T47D (cell line): ENCODE measurements at regions not wholly inside any gene's neighbourhood (a gene's known extent, or its start where the extent isn't known, plus 50 kb on each side); places are given as distances from the start of the nearest gene placed in this dataset.

Experiments used
- DNase-seq, 2 experiments: peaks; one replicate each; pipeline versions ENCODE4 v3.0.0 to v3.0.0-alpha.2; 2011 to 2012; ENCODE audit warnings: low read depth in 1 of 2, low spot score in 1 of 2
- JUND ChIP-seq: IDR thresholded peaks from 2 replicates; pipeline ENCODE4 v1.6.1; 2012; ENCODE audit warnings: low read depth
- in situ Hi-C: cut with HindIII; loops from 2 replicates; pipeline ENCODE4 v1.10.0; 2016; ENCODE audit warnings: low sequenced_read_pairs, low pct_unique_long_range_greater_than_20kb

DNA sequence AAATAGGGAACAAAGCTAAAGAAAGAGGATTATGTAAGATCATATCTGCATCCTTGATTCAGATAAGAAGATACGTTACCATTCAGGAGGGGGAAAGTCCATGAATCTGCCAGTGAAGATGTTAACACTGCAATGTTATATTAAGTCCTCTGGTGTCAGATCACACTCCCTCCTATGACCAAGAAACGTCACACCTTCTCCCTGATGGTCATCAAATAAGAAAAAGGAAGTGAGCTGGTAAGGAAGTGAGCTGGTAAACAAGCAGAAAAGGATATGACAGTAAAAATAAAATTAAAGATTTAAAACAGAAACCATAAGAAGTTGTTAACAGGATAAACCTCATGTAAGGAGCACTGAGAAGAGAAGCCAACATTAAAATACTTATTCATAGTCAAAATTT is 340.2 kb downstream of the SEC23A start:
- TF ChIP-seq JUND, result no peak
- in situ Hi-C loops, result no loop called here
- DNase-seq, result no peak

DNA sequence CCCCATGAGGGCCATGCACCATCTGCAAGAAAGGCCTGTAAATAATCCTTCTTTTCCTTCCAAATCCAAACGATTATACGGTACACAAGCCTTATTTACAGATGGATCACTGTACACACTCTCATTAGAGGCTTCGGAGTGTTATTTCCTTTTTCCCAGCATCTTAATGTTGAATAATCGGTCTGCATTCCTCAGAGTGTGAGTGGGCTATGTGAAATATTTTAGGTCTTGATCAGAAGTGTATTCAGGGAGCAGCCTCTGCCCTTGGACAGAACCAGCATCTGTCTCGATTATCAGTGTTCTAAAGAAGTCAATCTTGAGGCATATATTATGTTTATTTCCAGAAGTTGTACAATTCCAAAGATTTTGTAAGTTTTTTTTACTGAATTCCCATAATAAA is 340.6 kb downstream of the SEC23A start:
- TF ChIP-seq JUND, result no peak

DNA sequence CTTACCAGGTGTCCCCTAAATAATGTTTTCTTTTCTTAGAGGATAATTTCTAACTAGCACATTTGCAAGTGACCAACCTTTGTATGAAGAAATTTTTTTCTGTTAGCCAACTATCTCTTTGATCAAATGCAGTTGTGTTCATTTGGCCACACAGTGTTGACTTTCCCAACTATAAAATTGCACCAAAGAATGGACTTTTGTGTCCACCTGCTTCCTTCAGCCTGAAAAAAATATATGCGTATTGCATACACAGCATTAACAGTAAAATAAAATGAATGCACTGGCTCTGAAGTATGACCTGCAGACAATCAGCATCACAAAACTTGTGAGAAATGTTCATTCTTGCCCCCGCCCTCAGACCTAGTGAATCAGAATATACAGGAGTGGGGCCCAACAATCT is 342.0 kb downstream of the SEC23A start:
- no peak for TF ChIP-seq JUND
- in situ Hi-C loops, result no loop called here
- peak in 1 of 2 experiments; percentile 15 for DNase-seq

More for the DNA sequence above, 340.6 kb downstream of the SEC23A start:
- no peak for DNase-seq
- in situ Hi-C loops, result no loop called here

DNA sequence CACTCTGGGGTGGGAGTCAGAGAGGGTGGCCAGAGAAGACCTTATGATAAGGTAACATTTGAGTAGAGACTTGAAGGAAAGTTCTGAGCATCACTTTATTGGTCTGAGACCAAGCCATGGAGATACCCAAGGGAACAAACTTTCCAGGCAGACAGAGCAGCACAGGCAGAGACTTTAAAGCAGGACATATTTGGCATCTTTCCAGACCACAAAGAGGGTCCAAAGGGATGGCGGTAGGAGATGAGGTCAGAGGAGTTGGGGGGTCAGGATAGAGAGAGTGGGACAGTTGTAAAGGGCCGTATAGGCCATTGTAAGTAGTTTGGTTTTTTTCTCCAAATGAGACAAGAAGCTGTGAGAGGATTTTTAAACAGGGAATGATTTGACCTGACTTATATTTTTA is 344.4 kb downstream of the SEC23A start:
- in situ Hi-C loops, result no loop called here
- TF ChIP-seq JUND, result no peak
- no peak for DNase-seq

DNA sequence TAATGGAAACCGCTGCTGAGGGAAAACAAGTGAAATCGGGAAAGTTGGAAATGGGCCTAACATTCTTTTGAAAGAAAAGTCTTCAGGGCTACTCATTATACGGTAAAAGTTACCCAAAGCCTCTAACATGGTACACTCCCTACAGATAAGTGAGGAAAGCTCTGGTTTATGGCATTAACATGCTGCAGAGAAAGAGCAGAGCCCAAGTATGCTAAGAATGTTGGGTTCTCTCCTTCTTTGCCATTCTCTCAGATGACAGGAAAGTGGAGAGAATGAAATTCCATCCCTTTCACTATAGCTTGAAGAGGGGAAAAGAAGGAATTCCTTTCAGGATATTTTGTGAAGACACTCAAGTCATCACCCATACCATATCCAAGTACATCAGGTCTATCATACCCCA is 348.0 kb downstream of the SEC23A start:
- TF ChIP-seq JUND, result no peak
- in situ Hi-C loops, result no loop called here
- DNase-seq, result no peak

DNA sequence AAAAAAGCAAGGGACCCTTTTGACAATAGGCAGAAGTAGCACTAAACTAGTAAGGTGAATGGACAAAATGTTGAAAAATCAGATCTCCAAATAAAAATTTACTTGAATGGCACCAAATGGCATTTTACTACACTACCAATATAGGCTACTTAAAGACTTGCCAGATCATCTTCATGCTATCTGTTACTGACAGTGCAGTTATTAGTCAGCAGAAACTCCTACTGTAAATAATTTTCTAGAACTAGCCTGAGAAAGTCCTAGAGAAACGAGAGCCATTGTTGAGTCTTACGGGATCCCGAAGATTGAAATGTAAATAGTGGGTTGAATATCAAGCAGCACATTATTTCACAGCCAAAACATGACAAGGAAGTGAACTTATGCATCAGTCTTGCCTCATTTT is 350.3 kb downstream of the SEC23A start:
- no peak for DNase-seq
- TF ChIP-seq JUND, result no peak
- in situ Hi-C loops, result no loop called here

DNA sequence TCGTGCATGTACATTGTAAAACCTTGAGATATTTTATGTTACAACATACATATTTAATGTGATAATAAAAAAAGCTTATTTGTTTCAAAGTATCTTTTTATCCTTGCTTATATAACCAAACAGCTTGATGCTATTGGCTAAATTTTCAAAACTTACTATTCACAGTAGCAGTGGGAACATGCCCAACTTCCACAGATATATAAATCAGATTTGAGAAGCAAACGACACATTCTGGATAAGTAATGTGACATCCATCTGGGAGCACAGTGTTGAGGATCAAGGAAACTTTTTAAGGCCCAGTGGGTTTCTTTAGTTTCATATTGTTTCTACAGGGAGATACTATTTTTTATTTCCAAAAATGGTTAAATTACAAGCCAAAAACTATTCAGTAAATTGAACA is 350.7 kb downstream of the SEC23A start:
- in situ Hi-C loops, result no loop called here
- DNase-seq, result no peak
- no peak for TF ChIP-seq JUND

DNA sequence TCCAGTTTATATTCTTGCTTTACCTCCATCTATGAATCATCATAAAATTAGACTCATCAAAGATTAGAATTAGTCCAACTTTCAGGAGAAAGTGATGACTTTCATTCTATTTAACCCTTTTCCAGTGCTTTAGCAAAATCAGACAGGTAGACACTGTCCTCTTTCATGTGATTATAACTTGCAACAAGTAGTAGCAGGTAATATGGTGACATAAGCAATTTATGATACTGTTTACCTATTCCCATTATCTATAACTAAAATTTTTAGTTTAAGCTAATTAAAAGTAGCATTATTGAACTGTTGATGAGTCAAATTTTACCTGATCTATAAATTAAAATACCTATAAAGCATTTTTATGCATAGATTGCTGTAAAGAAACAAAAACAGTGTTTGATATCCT is 351.6 kb downstream of the SEC23A start:
- TF ChIP-seq JUND, result no peak
- in situ Hi-C loops, result no loop called here
- no peak for DNase-seq

DNA sequence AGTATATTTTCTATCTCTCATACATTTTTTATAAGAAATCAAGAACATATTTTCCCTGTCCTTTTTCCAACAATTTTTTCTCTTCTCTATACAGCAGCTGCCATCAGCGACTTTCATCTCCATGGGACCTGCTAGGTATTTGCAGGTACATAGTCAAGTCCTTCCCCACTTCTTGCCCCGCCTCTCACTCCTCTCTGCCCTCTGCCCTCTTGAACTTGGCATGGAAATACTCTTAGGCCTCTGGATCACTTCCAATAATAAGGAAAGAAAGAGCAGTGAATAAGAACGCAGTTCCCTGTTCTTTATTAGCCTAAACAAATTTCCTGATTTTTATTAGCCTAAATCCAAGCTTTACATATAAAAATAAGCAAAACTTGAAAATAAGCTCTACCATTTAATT is 353.1 kb downstream of the SEC23A start:
- DNase-seq, result no peak
- no peak for TF ChIP-seq JUND
- in situ Hi-C loops, result no loop called here

DNA sequence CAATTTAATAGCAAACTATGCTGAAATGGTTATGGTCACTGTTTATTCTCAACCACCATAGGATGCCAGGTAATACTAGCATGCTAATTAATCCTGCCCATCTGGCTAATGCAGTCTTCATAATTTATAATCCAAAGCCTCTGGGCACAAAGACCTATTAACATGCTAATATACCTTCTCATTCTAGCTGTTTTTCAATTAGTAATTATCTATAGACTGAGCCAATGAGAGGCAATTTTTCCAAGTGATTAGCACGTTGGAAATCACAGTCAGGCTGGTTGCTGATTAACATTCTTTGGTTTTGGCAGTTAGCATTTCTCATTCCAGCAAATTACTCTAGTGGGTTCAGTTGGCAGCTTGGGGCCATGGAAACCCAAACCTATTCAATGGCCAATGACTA is 357.2 kb downstream of the SEC23A start:
- in situ Hi-C loops, result no loop called here
- DNase-seq, result no peak

DNA sequence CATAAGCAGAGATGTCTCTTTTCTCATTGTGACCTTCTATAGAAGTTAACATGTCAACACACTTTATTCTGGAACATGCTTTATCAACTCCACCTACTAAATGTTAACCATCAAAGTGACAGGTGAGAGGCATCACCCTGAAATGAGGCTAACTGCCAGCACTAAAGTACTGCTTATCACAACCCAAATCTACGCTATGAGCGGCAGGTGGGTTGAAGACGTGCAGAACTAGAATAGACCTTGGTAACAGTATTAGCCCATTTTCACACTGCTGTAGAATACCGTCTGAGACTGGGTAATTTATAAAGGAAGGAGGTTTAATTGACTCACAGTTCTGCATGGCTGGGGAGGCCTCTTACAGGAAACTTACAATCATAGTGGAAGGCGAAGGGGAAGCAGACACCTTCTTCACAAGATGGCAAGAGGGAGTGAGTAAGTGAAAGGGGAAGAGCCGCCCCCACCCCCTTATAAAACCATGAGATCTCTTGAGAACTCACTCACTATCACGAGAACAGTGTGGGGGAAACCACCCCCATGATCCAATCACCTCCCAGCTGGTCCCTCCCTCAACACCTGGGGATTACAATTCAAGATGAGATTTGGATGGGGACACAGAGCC is 359.0 kb downstream of the SEC23A start:
- no peak for TF ChIP-seq JUND
- no peak for DNase-seq
- in situ Hi-C loops, result no loop called here

More for the DNA sequence above, 357.2 kb downstream of the SEC23A start:
- TF ChIP-seq JUND, result no peak

DNA sequence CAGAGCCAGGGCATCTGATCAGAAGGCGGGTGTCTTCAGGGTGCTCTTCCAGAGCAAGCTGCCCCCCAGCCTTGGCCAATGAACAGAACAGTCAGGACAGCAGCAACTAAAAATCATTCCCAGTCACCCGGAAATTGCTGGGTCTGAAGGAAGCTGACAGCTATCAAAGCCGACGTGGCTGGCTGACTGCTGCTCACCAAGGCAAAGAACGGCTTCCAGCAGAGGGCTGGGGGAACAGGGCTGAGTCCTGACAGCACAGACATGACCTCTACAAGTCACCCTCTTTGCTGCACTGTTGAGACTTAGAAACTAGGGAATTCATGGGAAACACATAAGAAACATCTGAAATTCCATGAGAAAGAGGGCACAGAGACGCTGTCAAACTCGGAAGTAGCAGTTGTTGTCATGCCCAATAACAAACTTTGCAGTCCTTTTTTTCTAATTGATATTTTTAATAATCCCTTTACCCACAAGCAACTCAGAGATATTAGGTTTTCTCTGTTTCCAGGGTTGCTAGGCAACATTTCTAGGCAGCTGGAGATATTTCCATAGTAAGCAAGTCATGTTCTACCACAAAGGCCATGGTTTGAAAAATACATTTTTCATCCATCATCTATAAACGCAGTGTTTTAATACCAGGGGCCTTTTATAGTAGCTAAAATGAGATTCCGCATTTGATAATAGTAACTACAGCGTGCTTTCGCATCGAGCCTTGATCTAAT is 365.2 kb downstream of the SEC23A start:
- in situ Hi-C loops, result no loop called here
- DNase-seq, result no peak
- TF ChIP-seq JUND, result no peak

DNA sequence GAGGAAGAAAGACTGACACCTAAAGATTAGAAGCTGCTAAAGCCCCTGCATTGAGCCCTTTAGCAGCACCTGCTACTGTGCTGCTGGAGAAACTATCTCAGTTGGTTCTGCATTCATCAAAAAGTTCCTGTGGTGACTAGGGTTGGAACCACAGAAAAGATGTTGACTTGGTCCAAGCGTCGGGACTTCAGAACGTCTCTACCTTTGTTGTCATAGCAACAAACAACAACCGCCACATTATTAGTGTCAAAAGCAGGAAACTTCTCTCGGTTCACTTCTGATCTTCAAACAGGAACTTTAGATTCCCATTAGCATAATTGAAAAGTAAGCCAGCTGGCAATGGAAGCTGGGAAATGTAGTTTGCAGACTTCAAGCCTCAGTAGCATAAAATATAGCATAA is 368.0 kb downstream of the SEC23A start:
- in situ Hi-C loops, result no loop called here

DNA sequence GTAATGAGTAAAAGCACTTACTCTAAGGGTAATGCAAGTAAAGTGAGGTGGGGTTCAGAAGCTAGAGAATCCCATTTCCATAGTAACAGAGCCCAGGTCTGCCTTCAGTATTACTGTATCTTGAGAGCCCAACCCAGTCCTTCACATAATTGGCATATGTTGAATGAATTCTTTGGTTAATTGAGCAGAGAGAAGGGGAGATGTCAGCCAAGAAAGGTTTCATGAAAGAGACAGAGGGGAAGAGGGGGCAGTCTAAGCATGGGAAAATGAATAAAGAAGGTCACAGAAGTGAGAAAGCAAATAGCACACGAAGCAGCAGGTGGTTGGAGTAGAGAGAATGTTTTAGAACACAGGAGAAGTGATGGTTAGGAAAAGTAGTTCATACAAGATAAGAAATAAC is 371.1 kb downstream of the SEC23A start:
- no peak for TF ChIP-seq JUND
- in situ Hi-C loops, result no loop called here
- DNase-seq, result no peak

More for the DNA sequence above, 368.0 kb downstream of the SEC23A start:
- TF ChIP-seq JUND, result no peak
- DNase-seq, result no peak
